ENCODE measurements at regions not wholly inside any gene's neighbourhood (a gene's known extent, or its start where the extent isn't known, plus 50 kb on each side); places are given as distances from the start of the nearest gene placed in this dataset.

- DNase-seq (ENCODE audit: low read depth in 4 of 4, low spot score in 3 of 4), result no peak
Measured at GRCh38 chr15:93414576-93415231, 325.7 kb upstream of the RGMA start.

DNA sequence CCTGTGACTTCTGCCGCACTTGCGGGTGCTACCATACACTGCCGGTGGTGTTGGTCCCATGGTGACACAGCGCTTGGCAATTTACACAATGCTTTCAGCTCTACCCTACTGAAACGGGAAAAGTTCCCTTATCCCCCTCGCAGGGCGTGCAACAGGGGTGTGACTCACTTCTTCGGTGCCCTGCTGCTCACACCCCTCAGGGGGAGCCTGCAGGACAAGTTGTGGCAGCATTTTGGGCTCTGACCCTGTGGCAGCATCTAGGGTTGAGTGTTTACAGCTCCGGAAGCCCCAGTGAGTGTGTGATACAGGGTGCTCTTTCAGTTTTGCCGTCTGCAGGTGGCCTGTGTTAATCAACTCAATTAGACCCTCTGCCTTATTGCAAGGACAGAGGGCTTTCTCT, 324.7 kb upstream of the RGMA start:
- DNase-seq (ENCODE audit: low read depth in 4 of 4, low spot score in 3 of 4), result no peak

DNA sequence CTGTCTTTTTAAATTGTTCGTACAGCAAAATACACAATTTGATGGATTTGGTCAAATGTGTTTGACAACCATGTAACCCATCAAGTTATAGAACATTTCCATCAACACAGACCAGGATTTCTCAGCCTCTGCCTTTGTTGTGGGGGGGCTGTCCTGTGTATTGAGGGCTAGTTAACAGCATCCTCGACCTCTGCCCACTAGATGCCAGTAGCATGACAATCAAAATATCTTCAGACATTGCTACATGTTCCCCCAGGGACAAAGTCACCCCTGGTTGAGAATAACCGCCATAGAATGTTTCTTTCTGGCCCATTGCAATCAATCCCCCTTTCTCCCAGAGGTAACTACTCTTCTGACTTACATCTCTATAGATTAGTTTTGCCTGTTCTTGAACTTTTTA, 310.1 kb upstream of the RGMA start:
- no peak for DNase-seq (ENCODE audit: low read depth in 4 of 4, low spot score in 3 of 4)

DNA sequence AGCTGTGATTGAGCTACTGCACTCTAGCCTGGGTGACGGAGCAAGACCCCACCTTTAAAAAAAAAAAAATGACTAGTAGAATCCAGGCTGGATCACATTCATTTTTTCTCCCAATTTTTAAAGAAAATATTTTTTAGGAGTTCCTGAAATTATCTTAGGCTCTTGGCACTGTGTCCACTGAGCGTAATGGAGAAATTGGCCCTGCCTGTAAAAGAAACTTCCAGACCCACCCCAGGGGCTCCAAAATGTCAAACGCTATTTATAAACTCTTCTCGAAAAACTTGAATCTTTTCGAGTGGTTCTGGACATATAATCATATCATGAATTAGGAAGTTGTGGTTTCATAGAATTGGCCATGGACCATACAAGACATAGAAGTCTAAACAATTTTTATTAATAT, 300.2 kb upstream of the RGMA start:
- no peak for DNase-seq (ENCODE audit: low read depth in 4 of 4, low spot score in 3 of 4)

DNA sequence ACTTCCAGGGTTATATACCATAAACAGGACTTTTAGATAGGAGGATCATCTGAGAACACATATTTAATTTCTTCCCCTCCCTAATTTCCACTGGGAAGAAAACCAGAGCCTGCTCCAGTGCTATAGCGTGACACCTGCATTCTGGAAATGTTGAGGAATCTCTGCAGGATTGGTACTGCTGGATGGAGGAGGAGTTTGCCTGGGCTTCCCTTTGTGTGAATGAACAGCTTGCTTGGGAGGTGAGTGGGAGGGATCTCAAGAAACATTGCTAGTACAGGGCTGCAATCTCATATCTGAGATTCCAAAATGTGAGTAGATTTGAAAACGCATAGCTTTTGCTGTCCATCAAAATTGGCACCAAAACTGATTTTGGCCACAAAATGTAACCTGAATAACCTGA, 295.9 kb upstream of the RGMA start:
- DNase-seq (ENCODE audit: low read depth in 4 of 4, low spot score in 3 of 4), result no peak

DNA sequence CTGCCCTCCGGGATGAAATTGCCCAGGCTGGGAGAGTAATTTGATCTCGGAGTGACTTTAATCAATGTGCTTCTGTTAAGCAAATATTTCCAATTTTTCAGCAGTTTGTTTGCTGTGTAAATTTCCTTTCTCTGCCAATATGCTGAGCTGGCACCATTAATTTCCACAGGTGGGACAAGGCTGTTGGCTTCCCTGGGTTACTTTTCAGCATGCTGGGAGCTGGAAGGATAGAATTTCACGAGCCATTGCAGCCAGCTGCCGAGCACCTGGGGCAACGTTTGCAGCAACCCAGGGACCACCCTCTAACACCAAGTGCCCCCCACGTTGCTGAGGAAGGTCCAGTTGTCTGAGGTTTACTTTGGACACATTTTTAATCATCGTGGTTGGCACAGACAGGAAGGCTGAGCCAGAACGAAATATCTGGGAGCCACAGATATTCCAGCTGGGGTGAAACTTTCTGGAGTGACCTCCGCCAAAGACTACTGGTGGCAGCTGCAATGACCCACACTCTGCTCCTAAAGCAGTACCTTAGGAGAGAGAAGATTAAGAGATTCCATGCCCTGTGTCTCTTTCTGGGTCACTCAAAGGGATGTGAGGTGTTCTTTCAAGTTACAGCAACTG, 293.3 kb upstream of the RGMA start:
- no peak for DNase-seq (ENCODE audit: low read depth in 4 of 4, low spot score in 3 of 4)

DNA sequence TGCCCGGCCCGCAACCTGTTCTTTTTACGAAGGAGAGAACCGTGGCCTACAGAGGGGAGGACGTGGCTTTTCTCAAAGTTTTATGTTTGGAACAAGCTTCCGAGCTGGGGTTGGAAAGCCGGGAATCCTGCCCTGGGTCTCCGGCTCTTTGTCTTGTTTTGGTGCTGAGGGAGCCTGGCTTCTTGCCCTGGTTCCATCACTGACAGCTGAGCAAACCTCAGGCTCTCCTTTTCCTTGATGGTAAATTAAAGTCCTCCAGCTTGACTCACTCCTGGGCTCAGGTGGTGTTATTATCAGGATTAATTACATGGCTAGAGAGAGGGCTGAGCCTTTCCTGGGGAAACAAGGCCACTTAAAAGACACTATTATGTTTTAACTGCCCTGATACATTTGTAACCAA, 289.5 kb upstream of the RGMA start:
- no peak for DNase-seq (ENCODE audit: low read depth in 4 of 4, low spot score in 3 of 4)

- no peak for DNase-seq (ENCODE audit: low read depth in 4 of 4, low spot score in 3 of 4)
Measured at GRCh38 chr15:93372865-93373223, 283.8 kb upstream of the RGMA start.

DNA sequence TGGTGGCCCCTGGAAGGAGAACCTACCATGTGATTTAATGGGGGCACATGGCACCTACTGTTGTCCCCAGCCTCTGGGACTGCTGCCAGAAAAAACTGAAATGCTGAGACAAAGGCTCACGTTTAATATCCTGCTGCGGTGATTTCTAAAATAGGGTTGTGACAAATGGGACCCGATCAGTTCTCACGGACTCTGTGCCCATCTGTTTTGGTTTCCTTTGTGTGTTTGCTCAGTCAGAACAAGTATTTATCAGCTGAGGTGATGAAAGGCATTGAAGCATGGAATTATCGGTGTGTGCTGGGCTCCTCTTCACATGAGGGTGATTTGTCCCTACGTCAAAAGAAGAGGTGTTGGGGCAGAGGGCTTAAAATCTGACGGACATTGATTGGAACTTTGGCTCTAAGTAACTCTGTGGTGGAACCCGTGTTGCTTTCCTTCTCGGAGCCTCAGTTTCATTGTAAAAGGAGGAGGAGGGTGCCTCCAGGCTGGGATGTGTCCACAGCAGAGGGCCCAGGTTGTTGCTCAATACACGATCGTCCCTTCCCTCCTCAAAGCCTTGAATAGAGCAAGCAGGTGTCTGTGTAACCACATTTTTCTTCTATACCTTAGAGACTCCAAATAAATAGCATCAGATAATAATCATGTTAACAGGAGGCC, 283.3 kb upstream of the RGMA start:
- DNase-seq (ENCODE audit: low read depth in 4 of 4, low spot score in 3 of 4), result no peak

DNA sequence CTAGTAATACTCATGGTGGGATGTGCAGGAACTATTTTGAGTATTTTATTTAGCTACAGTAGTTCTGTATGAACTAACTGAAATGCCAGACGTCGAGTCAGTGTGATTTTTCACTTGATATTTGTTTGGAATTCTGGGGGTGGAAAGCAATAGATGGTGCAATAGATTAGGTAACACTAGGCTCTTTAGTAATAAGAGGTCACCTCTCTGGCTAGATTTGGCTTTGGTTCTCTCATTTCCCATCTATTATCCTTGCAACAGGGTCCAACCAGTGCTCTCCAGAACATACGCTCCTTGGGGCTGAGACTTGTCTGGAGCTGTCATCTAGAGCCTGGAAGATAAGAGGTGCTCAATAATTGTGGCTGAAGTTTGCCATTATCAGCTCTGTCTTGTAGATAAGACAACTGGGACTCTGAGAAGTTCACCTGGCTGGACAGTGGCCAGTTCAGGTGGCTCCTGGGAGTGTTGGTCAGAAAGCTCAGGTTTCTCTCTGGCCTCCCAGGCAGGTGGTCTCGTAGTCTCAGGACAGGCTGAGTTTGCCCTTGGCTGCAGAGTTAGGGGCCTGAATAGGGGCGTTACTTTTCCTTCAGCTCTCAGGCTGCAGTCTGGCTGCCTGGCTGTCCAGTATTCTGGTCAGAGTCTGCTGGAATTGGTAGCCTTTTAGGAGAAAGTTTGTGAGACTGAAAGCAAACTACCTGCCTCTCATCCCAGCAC, 277.5 kb upstream of the RGMA start:
- no peak for DNase-seq (ENCODE audit: low read depth in 4 of 4, low spot score in 3 of 4)

DNA sequence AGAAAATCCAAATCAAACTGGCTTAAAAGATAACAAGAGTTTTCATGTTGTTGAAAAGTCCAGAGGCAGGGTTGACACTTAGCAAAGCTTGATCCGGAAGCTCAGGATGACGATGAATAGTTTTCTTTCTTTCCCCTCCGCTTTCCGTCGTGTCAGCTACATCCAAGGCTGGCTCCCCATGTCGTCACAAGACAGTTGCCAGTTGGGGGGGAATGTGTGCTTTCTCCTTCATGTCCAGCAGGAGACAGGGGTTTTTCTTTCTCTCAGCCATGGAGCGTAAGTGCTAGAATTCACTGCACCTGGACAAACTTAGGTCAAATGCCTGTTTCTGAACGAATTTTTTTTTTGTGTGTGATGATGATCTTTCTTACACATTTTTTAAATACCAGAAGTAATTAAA, 273.8 kb upstream of the RGMA start:
- DNase-seq (ENCODE audit: low read depth in 4 of 4, low spot score in 3 of 4), result no peak

DNA sequence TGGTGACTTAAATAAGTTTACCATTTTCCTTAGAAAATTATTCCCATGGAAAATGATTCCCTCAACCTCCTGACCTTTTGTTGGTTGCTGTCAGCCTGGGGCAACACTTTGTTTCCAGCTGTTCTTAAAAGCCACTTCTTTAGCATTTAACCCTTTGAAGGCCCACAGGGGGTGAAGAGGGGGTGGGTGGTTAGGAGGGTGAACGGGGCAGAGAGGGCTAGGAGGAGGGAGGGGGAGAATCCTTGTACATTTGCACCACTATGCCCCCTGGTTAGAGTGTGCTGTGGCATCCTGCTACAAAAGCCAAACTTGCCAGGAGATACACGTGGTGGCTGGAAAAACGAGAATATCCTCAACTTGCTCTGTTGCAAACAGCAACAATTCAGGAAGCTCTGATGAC, 273.2 kb upstream of the RGMA start:
- no peak for DNase-seq (ENCODE audit: low read depth in 4 of 4, low spot score in 3 of 4)

DNA sequence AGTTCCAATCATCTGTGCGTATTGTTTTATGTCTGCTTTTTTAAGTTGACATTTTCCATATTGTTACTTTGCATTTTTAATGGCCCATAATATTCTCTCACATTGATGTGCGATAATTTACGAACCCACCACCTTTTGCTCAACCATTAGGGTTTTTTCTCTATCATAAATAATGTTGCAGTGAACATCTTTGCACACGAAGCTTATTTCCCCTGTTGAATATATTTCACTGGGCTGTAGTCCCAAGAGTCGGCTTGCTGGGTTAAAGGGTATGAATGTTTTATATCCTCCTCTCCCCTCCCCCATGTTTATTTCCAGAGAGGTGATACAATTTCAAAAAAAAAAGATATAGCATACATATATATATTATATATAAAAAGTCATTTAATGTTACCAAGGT, 272.7 kb upstream of the RGMA start:
- no peak for DNase-seq (ENCODE audit: low read depth in 4 of 4, low spot score in 3 of 4)

- no peak for DNase-seq (ENCODE audit: low read depth in 4 of 4, low spot score in 3 of 4)
Measured at GRCh38 chr15:93360976-93361375, 272.0 kb upstream of the RGMA start.

GRCh38 chr15:93360318-93360717, 271.3 kb upstream of the RGMA start:
- DNase-seq (ENCODE audit: low read depth in 4 of 4, low spot score in 3 of 4), result no peak

DNA sequence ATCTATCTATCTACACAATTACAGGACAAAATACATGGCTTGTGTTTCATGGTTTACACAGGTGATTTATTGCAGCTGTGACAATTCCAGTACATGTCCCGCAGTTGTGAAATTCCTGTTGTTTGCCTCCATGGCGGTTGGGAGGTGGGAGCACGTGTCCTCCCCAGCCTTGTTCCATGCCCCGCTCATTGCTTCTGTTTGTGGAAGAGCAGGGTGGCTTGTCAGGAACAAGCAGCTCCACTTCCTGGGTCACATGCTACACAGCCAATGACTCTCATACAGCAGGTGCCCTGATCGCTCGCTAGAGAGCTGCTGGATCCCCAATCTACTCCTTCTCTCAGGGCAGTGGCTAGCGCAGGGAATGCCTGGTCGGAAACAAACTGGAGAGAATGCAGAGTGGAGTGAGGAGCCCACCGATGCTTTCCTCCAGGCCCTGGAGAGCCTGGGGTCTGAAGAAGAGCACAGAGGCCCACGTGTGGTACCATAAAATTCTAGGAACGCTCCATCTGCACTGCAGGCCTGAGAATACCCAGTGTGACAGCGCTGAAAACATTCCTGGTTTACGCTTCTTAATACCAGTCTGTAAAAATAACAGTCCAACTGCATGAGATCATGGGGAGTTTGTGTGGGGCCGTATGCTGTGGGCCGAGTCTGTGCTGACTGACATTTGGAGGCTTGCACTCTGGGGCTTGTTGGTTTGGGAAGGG, 270.6 kb upstream of the RGMA start:
- DNase-seq (ENCODE audit: low read depth in 4 of 4, low spot score in 3 of 4), result no peak

DNA sequence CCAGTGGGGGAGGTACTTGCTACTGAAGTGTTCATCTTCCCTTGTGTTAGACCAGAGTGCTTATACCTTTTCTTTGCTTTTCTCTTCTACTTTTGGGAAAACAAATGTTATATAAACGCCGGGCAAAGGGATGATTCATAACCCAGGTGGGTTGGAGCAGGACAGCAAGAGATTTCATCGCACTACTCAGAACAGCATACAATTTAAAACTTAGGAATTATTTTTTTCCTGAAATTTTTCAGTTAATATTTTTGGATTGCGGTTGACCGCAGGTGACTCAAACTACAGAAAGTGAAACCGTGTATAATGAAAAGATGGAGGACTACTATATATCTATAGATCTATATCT, 270.0 kb upstream of the RGMA start:
- DNase-seq (ENCODE audit: low read depth in 4 of 4, low spot score in 3 of 4), result no peak

DNA sequence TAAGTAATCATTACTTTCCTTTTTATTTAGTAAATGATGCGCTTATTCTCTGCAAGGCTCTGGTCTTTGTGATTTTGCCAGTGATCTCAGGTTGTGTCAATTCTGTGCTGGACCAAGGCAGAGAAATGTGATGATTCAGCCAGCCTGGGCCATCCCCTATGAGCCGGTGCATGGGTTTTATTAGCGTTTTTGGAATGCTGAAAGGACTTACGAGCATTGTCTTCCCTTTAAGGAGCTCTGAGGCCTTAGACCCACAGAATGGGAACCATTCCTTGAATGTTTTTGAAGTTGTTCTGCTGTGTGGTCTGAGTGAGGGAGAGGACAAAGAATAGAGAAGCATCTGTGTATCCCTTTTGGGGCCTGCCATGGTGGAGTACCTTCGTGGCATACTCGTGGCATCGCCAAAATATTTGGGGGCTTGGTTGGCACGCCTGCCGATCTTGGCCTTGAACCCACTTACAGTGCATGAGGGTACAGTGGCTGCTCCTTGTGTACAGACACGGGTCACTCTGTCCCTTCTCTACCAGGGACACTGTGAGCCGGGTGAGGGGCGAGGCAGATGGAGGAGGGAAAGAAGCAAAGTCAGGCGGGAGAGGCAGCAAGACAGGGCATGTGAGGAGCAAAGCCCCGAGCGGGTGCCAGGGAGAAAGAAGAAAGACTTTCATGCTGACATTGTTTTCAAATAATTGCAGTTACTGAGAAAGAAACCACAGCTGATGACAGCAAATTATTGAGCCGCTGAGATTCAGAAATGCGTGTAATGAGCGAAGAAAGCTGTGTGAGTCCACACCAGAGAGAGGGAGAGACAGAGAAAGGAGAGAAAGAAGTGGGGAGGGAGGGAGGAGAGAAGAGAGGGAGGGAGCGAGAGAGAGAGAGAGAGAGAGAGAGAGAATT, 269.4 kb upstream of the RGMA start:
- no peak for DNase-seq (ENCODE audit: low read depth in 4 of 4, low spot score in 3 of 4)

- no peak for DNase-seq (ENCODE audit: low read depth in 4 of 4, low spot score in 3 of 4)
Measured at GRCh38 chr15:93348711-93349545, 259.9 kb upstream of the RGMA start.
